IPS-NIHi11 (cell line): ENCODE measurements at regions not wholly inside any gene's neighbourhood (a gene's known extent, or its start where the extent isn't known, plus 50 kb on each side); places are given as distances from the start of the nearest gene placed in this dataset.
A peak's percentile ranks its signal among the peaks of the same experiment; 100 is the strongest.

Source experiments
- DNase-seq: peaks from one replicate; pipeline ENCODE4 v3.0.0; 2012; ENCODE audit warnings: mixed read lengths, low spot score

- DNase-seq: no peak
These were observed 582.4 kb upstream of the FZD8 start for GRCh38 chr10:36224431-36224985.

- DNase-seq: no peak
These were observed 579.0 kb upstream of the FZD8 start for GRCh38 chr10:36221101-36221500.

GRCh38 chr10:36220151-36220550, 578.1 kb upstream of the FZD8 start:
- DNase-seq: no peak

GRCh38 chr10:36211856-36212255, 569.8 kb upstream of the FZD8 start:
- DNase-seq: no peak

- no peak for DNase-seq
These were observed 567.4 kb upstream of the FZD8 start for GRCh38 chr10:36209480-36209879.

GRCh38 chr10:36202881-36203280, 560.8 kb upstream of the FZD8 start:
- DNase-seq: no peak

- no peak for DNase-seq
These were observed 558.5 kb upstream of the FZD8 start for GRCh38 chr10:36200577-36200976.

GRCh38 chr10:36198322-36198721, 556.2 kb upstream of the FZD8 start:
- DNase-seq: no peak

- no peak for DNase-seq
These were observed 553.3 kb upstream of the FZD8 start for GRCh38 chr10:36195364-36195763.

GRCh38 chr10:36194276-36194675, 552.2 kb upstream of the FZD8 start:
- no peak for DNase-seq

- no peak for DNase-seq
These were observed 548.9 kb upstream of the FZD8 start for GRCh38 chr10:36191009-36191408.

GRCh38 chr10:36188461-36188860, 546.4 kb upstream of the FZD8 start:
- DNase-seq: no peak

GRCh38 chr10:36188080-36188453, 546.0 kb upstream of the FZD8 start:
- peak; percentile 46 for DNase-seq

- DNase-seq: no peak
These were observed 545.4 kb upstream of the FZD8 start for GRCh38 chr10:36187380-36188079.

- DNase-seq: no peak
These were observed 543.0 kb upstream of the FZD8 start for GRCh38 chr10:36185097-36185496.

GRCh38 chr10:36183726-36184125, 541.6 kb upstream of the FZD8 start:
- DNase-seq: no peak

GRCh38 chr10:36183056-36183455, 541.0 kb upstream of the FZD8 start:
- DNase-seq: no peak

GRCh38 chr10:36182606-36183005, 540.5 kb upstream of the FZD8 start:
- no peak for DNase-seq

- DNase-seq: no peak
These were observed 540.1 kb upstream of the FZD8 start for GRCh38 chr10:36182179-36182566.

GRCh38 chr10:36181426-36182178, 539.5 kb upstream of the FZD8 start:
- DNase-seq: no peak

GRCh38 chr10:36178616-36179015, 536.5 kb upstream of the FZD8 start:
- no peak for DNase-seq

- DNase-seq: no peak
These were observed 535.0 kb upstream of the FZD8 start for GRCh38 chr10:36177071-36177470.

GRCh38 chr10:36175954-36176353, 533.9 kb upstream of the FZD8 start:
- DNase-seq: no peak

GRCh38 chr10:36173364-36173763, 531.3 kb upstream of the FZD8 start:
- no peak for DNase-seq
